ENCODE measurements at regions not wholly inside any gene's neighbourhood (a gene's known extent, or its start where the extent isn't known, plus 50 kb on each side); places are given as distances from the start of the nearest gene placed in this dataset.

DNA sequence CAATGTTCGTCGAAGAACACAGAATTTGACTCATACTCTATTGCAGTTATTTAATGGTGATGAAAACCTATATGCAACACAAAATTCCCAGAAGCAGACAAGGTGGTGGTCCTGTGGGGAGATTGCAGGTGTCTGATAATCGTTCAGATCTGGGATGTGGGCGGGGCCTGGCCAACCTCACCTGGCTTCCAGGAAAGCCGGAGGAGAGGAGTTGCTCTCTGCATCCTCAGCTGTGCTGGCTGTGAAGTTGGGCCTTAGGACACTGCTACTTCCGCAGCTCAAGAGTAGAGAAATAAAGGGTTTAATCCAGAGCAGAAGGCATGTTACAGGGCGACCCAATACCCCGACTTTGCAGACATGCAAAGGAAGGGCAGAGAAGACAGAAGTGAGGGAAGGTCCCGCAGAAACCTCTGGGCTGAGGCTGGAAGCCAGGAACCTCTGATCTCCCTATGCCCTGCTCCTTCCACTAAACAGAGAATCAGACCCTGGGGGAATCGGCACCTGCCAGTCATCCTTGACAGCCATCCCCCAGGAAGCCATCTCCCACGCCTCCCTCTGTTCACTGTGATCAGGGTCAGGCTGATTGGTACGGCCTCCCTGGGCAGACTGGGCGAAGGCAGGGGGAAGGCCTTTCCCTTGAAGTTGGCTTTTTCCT lies 590.3 kb downstream of the AJAP1 start:
- no peak for DNase-seq (ENCODE audit: low read depth, low spot score)
- SMC1A ChIA-PET (ENCODE audit: uncharacterized antibody, unreplicated experiment), result no interaction called here
- intact Hi-C loops (cut with micrococcal nuclease; ENCODE audit: unreplicated experiment) (no loop called here), in situ Hi-C loops (cut with MboI) (no loop called here)
- H3K9ac ChIP-seq (ENCODE audit: control insufficient read depth, insufficient read depth, low read length), result no peak overlapping the region
- FAIRE-seq, result no peak
- no peaks in the 10 kb centered on the region for H3K36me3 ChIP-seq (ENCODE audit: control insufficient read depth in 2 of 2, insufficient read depth in 2 of 2, low read length in 1 of 2)
- H3K4me2 ChIP-seq (ENCODE audit: control insufficient read depth, insufficient read depth), result no peak overlapping the region
- H2AFZ ChIP-seq (ENCODE audit: control insufficient read depth, low read depth, low read length), result no peak overlapping the region
- RAD21 ChIA-PET (ENCODE audit: unreplicated experiment), result no interaction called here
- CTCF ChIA-PET, result no interaction called here
- H4K20me1 ChIP-seq (ENCODE audit: control insufficient read depth, insufficient read depth), result no peaks in the 10 kb centered on the region
- H3K79me2 ChIP-seq (ENCODE audit: control insufficient read depth, insufficient read depth, low read length), result no peaks in the 10 kb centered on the region
- POLR2A ChIA-PET, result no interaction called here
- WGBS (ENCODE audit: insufficient coverage, insufficient replicate concordance, low lambda C conversion rate, missing lambda C conversion rate), result 30% methylated on average over 13 of the region's 13 CpGs
- no peaks in the 10 kb centered on the region for H3K4me1 ChIP-seq (ENCODE audit: control insufficient read depth, insufficient read depth, low read length)
- H3K9me3 ChIP-seq (replicated peaks; ENCODE audit: control insufficient read depth, insufficient read depth, low read length), result no peaks in the 10 kb centered on the region
- H3K27me3 ChIP-seq (replicated peaks in 1 of 2; ENCODE audit: control insufficient read depth in 2 of 2, insufficient read depth in 2 of 2, low read length in 1 of 2), result no peaks in the 10 kb centered on the region; a peak in 1 of 4 replicates
- H3K27ac ChIP-seq (ENCODE audit: control insufficient read depth, insufficient read depth), result no peak overlapping the region
- TF ChIP-seq FOXK2 (IDR thresholded peaks at IDR 0.05), result no peak
- TF ChIP-seq MYC (IDR thresholded peaks at IDR 0.05; ENCODE audit: insufficient read depth, insufficient read length, insufficient replicate concordance, low read length, severe bottlenecking), result no peak
- TF ChIP-seq CREM (IDR thresholded peaks at IDR 0.05; ENCODE audit: low read depth), result no peak
- TF ChIP-seq, protein P1, sequence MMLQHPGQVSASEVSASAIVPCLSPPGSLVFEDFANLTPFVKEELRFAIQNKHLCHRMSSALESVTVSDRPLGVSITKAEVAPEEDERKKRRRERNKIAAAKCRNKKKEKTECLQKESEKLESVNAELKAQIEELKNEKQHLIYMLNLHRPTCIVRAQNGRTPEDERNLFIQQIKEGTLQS (IDR thresholded peaks at IDR 0.05; ENCODE audit: borderline replicate concordance, extremely low read depth, low read depth, low read length), result no peak
- no peak for TF ChIP-seq TCF3 (IDR thresholded peaks at IDR 0.05; ENCODE audit: borderline replicate concordance, insufficient read depth, low read depth, low read length)
- no peak for TF ChIP-seq SMARCA5 (IDR thresholded peaks at IDR 0.05)
- TF ChIP-seq BMI1 (IDR thresholded peaks at IDR 0.05; ENCODE audit: borderline replicate concordance), result no peak
- TF ChIP-seq, protein P2, sequence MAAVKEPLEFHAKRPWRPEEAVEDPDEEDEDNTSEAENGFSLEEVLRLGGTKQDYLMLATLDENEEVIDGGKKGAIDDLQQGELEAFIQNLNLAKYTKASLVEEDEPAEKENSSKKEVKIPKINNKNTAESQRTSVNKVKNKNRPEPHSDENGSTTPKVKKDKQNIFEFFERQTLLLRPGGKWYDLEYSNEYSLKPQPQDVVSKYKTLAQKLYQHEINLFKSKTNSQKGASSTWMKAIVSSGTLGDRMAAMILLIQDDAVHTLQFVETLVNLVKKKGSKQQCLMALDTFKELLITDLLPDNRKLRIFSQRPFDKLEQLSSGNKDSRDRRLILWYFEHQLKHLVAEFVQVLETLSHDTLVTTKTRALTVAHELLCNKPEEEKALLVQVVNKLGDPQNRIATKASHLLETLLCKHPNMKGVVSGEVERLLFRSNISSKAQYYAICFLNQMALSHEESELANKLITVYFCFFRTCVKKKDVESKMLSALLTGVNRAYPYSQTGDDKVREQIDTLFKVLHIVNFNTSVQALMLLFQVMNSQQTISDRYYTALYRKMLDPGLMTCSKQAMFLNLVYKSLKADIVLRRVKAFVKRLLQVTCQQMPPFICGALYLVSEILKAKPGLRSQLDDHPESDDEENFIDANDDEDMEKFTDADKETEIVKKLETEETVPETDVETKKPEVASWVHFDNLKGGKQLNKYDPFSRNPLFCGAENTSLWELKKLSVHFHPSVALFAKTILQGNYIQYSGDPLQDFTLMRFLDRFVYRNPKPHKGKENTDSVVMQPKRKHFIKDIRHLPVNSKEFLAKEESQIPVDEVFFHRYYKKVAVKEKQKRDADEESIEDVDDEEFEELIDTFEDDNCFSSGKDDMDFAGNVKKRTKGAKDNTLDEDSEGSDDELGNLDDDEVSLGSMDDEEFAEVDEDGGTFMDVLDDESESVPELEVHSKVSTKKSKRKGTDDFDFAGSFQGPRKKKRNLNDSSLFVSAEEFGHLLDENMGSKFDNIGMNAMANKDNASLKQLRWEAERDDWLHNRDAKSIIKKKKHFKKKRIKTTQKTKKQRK (IDR thresholded peaks at IDR 0.05; ENCODE audit: low read depth, low read length), result no peak
- TF ChIP-seq BRCA1 (IDR thresholded peaks at IDR 0.05; ENCODE audit: low read depth, low read length), result no peak
- TF ChIP-seq MEF2B (IDR thresholded peaks at IDR 0.05; ENCODE audit: partially characterized antibody, poor library complexity, severe bottlenecking), result no peak
- no peak for TF ChIP-seq CHD2 (IDR thresholded peaks at IDR 0.05; ENCODE audit: borderline replicate concordance, low read depth, low read length)
- no peak for TF ChIP-seq NR2C1 (IDR thresholded peaks at IDR 0.05)
- TF ChIP-seq, protein P3, sequence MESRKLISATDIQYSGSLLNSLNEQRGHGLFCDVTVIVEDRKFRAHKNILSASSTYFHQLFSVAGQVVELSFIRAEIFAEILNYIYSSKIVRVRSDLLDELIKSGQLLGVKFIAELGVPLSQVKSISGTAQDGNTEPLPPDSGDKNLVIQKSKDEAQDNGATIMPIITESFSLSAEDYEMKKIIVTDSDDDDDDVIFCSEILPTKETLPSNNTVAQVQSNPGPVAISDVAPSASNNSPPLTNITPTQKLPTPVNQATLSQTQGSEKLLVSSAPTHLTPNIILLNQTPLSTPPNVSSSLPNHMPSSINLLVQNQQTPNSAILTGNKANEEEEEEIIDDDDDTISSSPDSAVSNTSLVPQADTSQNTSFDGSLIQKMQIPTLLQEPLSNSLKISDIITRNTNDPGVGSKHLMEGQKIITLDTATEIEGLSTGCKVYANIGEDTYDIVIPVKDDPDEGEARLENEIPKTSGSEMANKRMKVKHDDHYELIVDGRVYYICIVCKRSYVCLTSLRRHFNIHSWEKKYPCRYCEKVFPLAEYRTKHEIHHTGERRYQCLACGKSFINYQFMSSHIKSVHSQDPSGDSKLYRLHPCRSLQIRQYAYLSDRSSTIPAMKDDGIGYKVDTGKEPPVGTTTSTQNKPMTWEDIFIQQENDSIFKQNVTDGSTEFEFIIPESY (IDR thresholded peaks at IDR 0.05), result no peak
- TF ChIP-seq BACH1 (IDR thresholded peaks at IDR 0.05; ENCODE audit: borderline replicate concordance), result no peak
- no peak for TF ChIP-seq JUNB (IDR thresholded peaks at IDR 0.05)
- TF ChIP-seq, protein P4, sequence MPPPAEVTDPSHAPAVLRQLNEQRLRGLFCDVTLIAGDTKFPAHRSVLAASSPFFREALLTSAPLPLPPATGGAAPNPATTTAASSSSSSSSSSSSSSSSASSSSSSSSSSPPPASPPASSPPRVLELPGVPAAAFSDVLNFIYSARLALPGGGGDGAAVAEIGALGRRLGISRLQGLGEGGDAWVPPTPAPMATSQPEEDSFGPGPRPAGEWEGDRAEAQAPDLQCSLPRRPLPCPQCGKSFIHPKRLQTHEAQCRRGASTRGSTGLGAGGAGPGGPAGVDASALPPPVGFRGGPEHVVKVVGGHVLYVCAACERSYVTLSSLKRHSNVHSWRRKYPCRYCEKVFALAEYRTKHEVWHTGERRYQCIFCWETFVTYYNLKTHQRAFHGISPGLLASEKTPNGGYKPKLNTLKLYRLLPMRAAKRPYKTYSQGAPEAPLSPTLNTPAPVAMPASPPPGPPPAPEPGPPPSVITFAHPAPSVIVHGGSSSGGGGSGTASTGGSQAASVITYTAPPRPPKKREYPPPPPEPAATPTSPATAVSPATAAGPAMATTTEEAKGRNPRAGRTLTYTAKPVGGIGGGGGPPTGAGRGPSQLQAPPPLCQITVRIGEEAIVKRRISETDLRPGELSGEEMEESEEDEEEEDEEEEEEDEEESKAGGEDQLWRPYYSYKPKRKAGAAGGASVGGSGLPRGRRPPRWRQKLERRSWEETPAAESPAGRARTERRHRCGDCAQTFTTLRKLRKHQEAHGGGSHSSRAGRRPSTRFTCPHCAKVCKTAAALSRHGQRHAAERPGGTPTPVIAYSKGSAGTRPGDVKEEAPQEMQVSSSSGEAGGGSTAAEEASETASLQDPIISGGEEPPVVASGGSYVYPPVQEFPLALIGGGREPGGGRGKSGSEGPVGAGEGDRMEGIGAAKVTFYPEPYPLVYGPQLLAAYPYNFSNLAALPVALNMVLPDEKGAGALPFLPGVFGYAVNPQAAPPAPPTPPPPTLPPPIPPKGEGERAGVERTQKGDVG (CRISPR knock-in tag; IDR thresholded peaks at IDR 0.05), result no peak
- no peak for TF ChIP-seq TARDBP (IDR thresholded peaks at IDR 0.05; ENCODE audit: borderline replicate concordance)
- no peak for ATAC-seq
- BruUV-seq (replicated peaks), result no TSS peak
- H3K4me3 ChIP-seq, result no peak overlapping the region
